Motor neuron (in vitro differentiated cells): ENCODE measurements at regions not wholly inside any gene's neighbourhood (a gene's known extent, or its start where the extent isn't known, plus 50 kb on each side); places are given as distances from the start of the nearest gene placed in this dataset.
A peak's percentile ranks its signal among the peaks of the same experiment; 100 is the strongest.

ENCODE experiments used
- ATAC-seq, 8 experiments: fragments of 200-7000 bp; cut with Tn5 transposase; replicated peaks in 6 of 8; 2 replicates each; pipeline ENCODE4 v1.8.0; 2021; ENCODE audit warnings: mild to moderate bottlenecking in 8 of 8, moderate library complexity in 8 of 8
- H3K27ac ChIP-seq, 2 donors: fragments of 250-450 bp; sonication (Bioruptor Pico); 2 replicates each; pipeline ENCODE4 v1.9.0; 2021; ENCODE audit warnings: antibody characterized with exemption in 2 of 2, mild to moderate bottlenecking in 2 of 2, moderate library complexity in 1 of 2
- H3K4me1 ChIP-seq, 2 donors: fragments of 250-450 bp; sonication (Bioruptor Pico); replicated peaks in 1 of 2; 2 replicates each; pipeline ENCODE4 v1.6.1; 2021; ENCODE audit warnings: antibody characterized with exemption in 2 of 2, mild to moderate bottlenecking in 2 of 2, moderate library complexity in 1 of 2
- H3K4me3 ChIP-seq, 5 donors: fragments of 250-450 bp; sonication (Bioruptor Pico); 2 replicates each; pipeline ENCODE4 v1.9.0; 2021; ENCODE audit warnings: antibody characterized with exemption in 5 of 5, mild to moderate bottlenecking in 5 of 5, moderate library complexity in 4 of 5
- WGBS, 10 experiments: fragments of 450-650 bp; shearing (Covaris generic); methylation state at CpG; one replicate each; pipeline ENCODE4 v1.0.0; 2022; 5-methylcytosine and 5-hydroxymethylcytosine counted together
- in situ Hi-C, 9 experiments: fragments of 400-800 bp; cut with MboI; loops; one replicate each; pipeline ENCODE4 v1.15.0; 2021; ENCODE audit warnings: low sequenced_read_pairs in 9 of 9, low pct_unique_long_range_greater_than_20kb in 2 of 9; ENCODE audit not compliant: unreplicated experiment in 9 of 9

DNA sequence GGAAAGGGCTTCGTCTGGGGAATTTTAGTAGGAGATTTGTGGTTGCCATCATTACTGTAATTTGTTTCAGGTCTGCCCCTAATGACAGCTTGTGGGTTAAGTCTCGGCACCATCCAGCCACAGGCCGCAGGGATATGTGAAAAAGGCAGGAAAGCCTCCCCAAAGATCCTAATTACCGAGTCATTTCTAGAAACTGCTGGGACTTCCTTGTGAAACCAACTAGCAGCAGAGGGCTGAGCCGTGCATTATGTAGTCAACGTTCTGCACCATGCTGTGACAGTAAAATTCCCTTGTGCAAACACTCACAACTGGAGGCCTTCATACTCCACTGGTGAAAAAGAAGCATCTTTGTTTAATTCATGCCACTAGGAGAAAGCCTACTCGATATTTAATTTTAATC lies 230.3 kb downstream of the MPDZ start:
- H3K27ac ChIP-seq, result no peak overlapping the region
- peak in 5 of 8 experiments; percentile 49 to 64 (median 61) for ATAC-seq
- 24 to 77% (median 51%) methylated on average over 2 to 6 of the region's 7 CpGs; no CpG with 5 or more reads in 1 of the 10 experiments for WGBS, 10 experiments
- peaks cover 6 to 17% of the 10 kb centered on the region in 2 donors for H3K4me1 ChIP-seq
- in situ Hi-C loops, result loop anchor here in 1 of 9 experiments (25.0 kb wide), 1 partner anchor 1363 kb away; no protein-coding TSS in a partner anchor
- H3K4me3 ChIP-seq, result no peak overlapping the region

DNA sequence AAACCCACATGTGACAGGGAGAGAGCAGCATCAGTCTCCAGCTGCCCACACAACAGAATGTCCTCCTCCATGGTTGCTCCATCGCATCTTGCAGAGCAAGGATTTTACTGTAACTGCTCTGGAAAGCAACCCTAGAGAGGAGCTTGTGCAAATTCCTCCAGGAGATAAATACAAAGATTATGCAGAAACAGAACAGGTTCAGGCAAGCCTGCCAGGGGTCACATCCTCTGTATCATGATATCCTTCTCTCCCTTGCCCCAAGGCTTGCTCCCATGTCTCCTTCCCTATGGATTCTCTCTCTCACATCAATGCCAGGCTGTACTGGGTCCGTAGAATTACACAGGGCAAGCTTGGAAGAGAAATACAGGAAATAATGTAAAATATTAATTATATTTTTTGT lies 226.0 kb downstream of the MPDZ start:
- no peak for ATAC-seq
- Histone ChIP-seq H3K4me1 (peaks cover 6 to 10% of the 10 kb centered on the region in 2 donors), H3K27ac (no peak overlapping the region), H3K4me3 (no peak overlapping the region)
- in situ Hi-C loops, result loop anchor here in 1 of 9 experiments (25.0 kb wide), 1 partner anchor 341 kb away; no protein-coding TSS in a partner anchor
- WGBS, 10 experiments, result 0 to 100% methylated on average over 1 of the region's 2 CpGs; no CpG with 5 or more reads in 8 of the 10 experiments

DNA sequence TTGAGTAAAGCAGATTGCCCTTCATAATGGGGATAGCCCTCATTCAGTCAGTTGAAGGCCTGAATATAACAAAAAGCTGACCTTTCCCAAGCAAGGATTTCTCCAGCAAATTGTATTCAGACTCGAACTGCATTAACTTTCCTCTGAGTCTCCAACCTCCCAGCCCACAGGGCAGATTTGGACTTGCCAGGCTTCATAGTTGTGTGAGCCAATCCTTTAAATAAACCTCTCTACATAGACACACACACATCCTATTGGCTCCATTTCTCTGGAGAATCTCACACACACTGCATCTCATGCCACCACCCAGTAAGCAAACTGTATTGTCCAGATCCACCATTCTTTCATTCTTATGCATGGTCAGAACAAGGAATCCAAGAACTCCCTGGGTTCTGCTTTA lies 225.1 kb downstream of the MPDZ start:
- H3K4me1 ChIP-seq, result peaks cover 1 to 2% of the 10 kb centered on the region in 2 donors
- ATAC-seq, result peak in 3 of 8 experiments; percentile 59 to 91 (median 77)
- in situ Hi-C loops, result loop anchor here in 1 of 9 experiments (25.0 kb wide), 1 partner anchor 342 kb away; no protein-coding TSS in a partner anchor
- H3K4me3 ChIP-seq, result no peak overlapping the region
- H3K27ac ChIP-seq, result no peak overlapping the region
- WGBS, 10 experiments, result 38 to 75% (median 52%) methylated on average over 1 of the region's 1 CpG; no CpG with 5 or more reads in 6 of the 10 experiments
